HEK293 (cell line): ENCODE measurements at regions not wholly inside any gene's neighbourhood (a gene's known extent, or its start where the extent isn't known, plus 50 kb on each side); places are given as distances from the start of the nearest gene placed in this dataset.

Source experiments
- CTCF ChIA-PET: fragments of 350-600 bp; formaldehyde crosslinking; extraction: SDS; loops from one replicate; lab custom pipeline; 2021; ENCODE audit warnings: antibody characterized with exemption; lab: Yijun Ruan, JAX
- POLR2A ChIA-PET: fragments of 300-600 bp; formaldehyde crosslinking; extraction: SDS; loops from one replicate; lab custom pipeline; 2020; ENCODE audit warnings: antibody characterized with exemption, inconsistent platforms; lab: Yijun Ruan, JAX
- H3K27ac ChIP-seq: fragments of 200-500 bp; sonication (Bioruptor generic); 2 replicates; pipeline ENCODE4 v1.5.1; 2014; ENCODE audit warnings: low read depth, low read length, control low read depth, inconsistent platforms; ENCODE audit errors: extremely low read depth
- H3K36me3 ChIP-seq, 2 experiments: fragments of 200-500 bp in 1 of 2; sonication (Bioruptor generic) in 1 of 2; 1 replicate in 1 of 2; 2 replicates in 1 of 2; pipeline ENCODE4 v1.5.1; 2014 to 2017; ENCODE audit warnings: inconsistent platforms in 2 of 2, low read length in 2 of 2; ENCODE audit not compliant: control insufficient read depth in 2 of 2, insufficient read depth in 1 of 2
- H3K4me1 ChIP-seq: fragments of 200-500 bp; sonication (Bioruptor generic); 2 replicates; pipeline ENCODE4 v1.5.1; 2014; ENCODE audit warnings: mild to moderate bottlenecking, low read length, inconsistent platforms; ENCODE audit not compliant: control insufficient read depth, insufficient read depth
- H3K4me3 ChIP-seq: 2 replicates; pipeline ENCODE4 v1.5.1; 2011; ENCODE audit warnings: low read depth, mild to moderate bottlenecking, control low read depth, low read length, moderate library complexity
- H3K9me3 ChIP-seq: fragments of 200-500 bp; sonication (Bioruptor generic); 2 replicates; pipeline ENCODE4 v1.5.1; 2014; ENCODE audit warnings: low read depth, low read length, inconsistent platforms; ENCODE audit not compliant: control insufficient read depth, insufficient read depth
- GLI4 ChIP-seq: fragments of 450-650 bp; formaldehyde crosslinking; IDR thresholded peaks from 2 replicates; pipeline ENCODE4 v1.5.1; 2016; ENCODE audit warnings: missing biosample characterization, missing genetic modification characterization
- KLF1 ChIP-seq: fragments of 450-650 bp; formaldehyde crosslinking; IDR thresholded peaks from 2 replicates; pipeline ENCODE4 v1.5.1; 2016; ENCODE audit warnings: missing biosample characterization, missing genetic modification characterization
- KLF10 ChIP-seq: fragments of 450-650 bp; IDR thresholded peaks from 2 replicates; pipeline ENCODE4 v1.5.1; 2018; ENCODE audit warnings: missing biosample characterization, mild to moderate bottlenecking, missing genetic modification characterization
- YY2 ChIP-seq: fragments of 450-650 bp; formaldehyde crosslinking; IDR thresholded peaks from 2 replicates; pipeline ENCODE4 v1.5.1; 2016; ENCODE audit warnings: missing biosample characterization, missing genetic modification characterization
- ZBTB10 ChIP-seq: fragments of 450-650 bp; formaldehyde crosslinking; IDR thresholded peaks from 2 replicates; pipeline ENCODE4 v1.5.1; 2016; ENCODE audit warnings: missing biosample characterization, missing genetic modification characterization
- ZNF121 ChIP-seq: fragments of 450-650 bp; formaldehyde crosslinking; IDR thresholded peaks from 2 replicates; pipeline ENCODE4 v1.5.1; 2016; ENCODE audit warnings: missing biosample characterization, missing genetic modification characterization
- ZNF148 ChIP-seq: fragments of 450-650 bp; formaldehyde crosslinking; IDR thresholded peaks from 2 replicates; pipeline ENCODE4 v1.5.0; 2017; ENCODE audit warnings: missing biosample characterization, missing genetic modification characterization, borderline replicate concordance
- ZNF155 ChIP-seq: fragments of 450-650 bp; formaldehyde crosslinking; IDR thresholded peaks from 2 replicates; pipeline ENCODE4 v1.5.1; 2016; ENCODE audit warnings: missing biosample characterization, missing genetic modification characterization
- ZNF239 ChIP-seq: fragments of 450-650 bp; formaldehyde crosslinking; IDR thresholded peaks from 2 replicates; pipeline ENCODE4 v1.5.1; 2016; ENCODE audit warnings: missing biosample characterization, missing genetic modification characterization
- ZNF341 ChIP-seq: fragments of 450-650 bp; formaldehyde crosslinking; IDR thresholded peaks from 2 replicates; pipeline ENCODE4; 2016; ENCODE audit warnings: low read depth, missing biosample characterization, missing genetic modification characterization
- ZNF391 ChIP-seq: fragments of 450-650 bp; formaldehyde crosslinking; IDR thresholded peaks from 2 replicates; pipeline ENCODE4 v1.5.1; 2016; ENCODE audit warnings: low read depth, missing biosample characterization, missing genetic modification characterization, borderline replicate concordance
- ZNF510 ChIP-seq: fragments of 450-650 bp; formaldehyde crosslinking; IDR thresholded peaks from 2 replicates; pipeline ENCODE4 v1.5.1; 2018; ENCODE audit warnings: mild to moderate bottlenecking, missing genetic modification characterization, missing biosample characterization; ENCODE audit not compliant: insufficient replicate concordance
- ZNF549 ChIP-seq: fragments of 450-650 bp; IDR thresholded peaks from 2 replicates; pipeline ENCODE4 v1.5.1; 2018; ENCODE audit warnings: missing biosample characterization, missing genetic modification characterization, mild to moderate bottlenecking, inconsistent platforms, moderate library complexity
- ZNF747 ChIP-seq: fragments of 450-650 bp; formaldehyde crosslinking; IDR thresholded peaks from 2 replicates; pipeline ENCODE4 v1.5.1; 2016; ENCODE audit warnings: missing biosample characterization, missing genetic modification characterization
- ZSCAN16 ChIP-seq: fragments of 450-650 bp; formaldehyde crosslinking; IDR thresholded peaks from 2 replicates; pipeline ENCODE4 v1.5.1; 2016; ENCODE audit warnings: missing biosample characterization, missing genetic modification characterization

GRCh38 chr17:72176951-72177660 is 56.3 kb downstream of the SOX9 start:
- Histone ChIP-seq H3K4me3 (no peak overlapping the region), H3K27ac (no peak overlapping the region), H3K4me1 (no peaks in the 10 kb centered on the region; the same call in 1 of the 2 replicates), H3K9me3 (no peaks in the 10 kb centered on the region), H3K36me3 (no peaks in the 10 kb centered on the region)
- ChIA-PET POLR2A (no interaction called here), CTCF (interaction anchor here (0.6 kb wide), 1 partner anchor 14 kb away, joined by 3 read pairs; no protein-coding TSS in a partner anchor)
- no peak for TF ChIP-seq ZBTB10 (tag by site-specific recombination)
- no peak for TF ChIP-seq ZNF549 (tag by site-specific recombination)
- TF ChIP-seq GLI4, result no peak
- no peak for TF ChIP-seq ZNF148
- no peak for TF ChIP-seq ZNF239 (tag by site-specific recombination)
- TF ChIP-seq ZNF510 (tag by site-specific recombination), result no peak
- TF ChIP-seq ZNF391, result no peak
- TF ChIP-seq ZNF121 (tag by site-specific recombination), result no peak
- no peak for TF ChIP-seq ZNF155 (tag by site-specific recombination)

- H3K36me3 ChIP-seq, result no peaks in the 10 kb centered on the region
- TF ChIP-seq KLF10 (tag by site-specific recombination) (no peak), YY2 (tag by site-specific recombination) (no peak), ZNF121 (tag by site-specific recombination) (no peak), ZNF747 (tag by site-specific recombination) (no peak), ZNF239 (tag by site-specific recombination) (no peak)
- H3K9me3 ChIP-seq, result no peaks in the 10 kb centered on the region
- peaks cover under 1% of the 10 kb centered on the region for H3K4me1 ChIP-seq
- no peak overlapping the region for H3K4me3 ChIP-seq
- H3K27ac ChIP-seq, result no peak overlapping the region
- ChIA-PET POLR2A (no interaction called here), CTCF (no interaction called here)
Observed at GRCh38 chr17:72177738-72178137, 56.9 kb downstream of the SOX9 start.

- Histone ChIP-seq H3K4me1 (peaks cover 4% of the 10 kb centered on the region; the same call in 1 of the 2 replicates), H3K4me3 (no peak overlapping the region), H3K36me3 (no peaks in the 10 kb centered on the region), H3K27ac (no peak overlapping the region)
- POLR2A ChIA-PET, result interaction anchor here (1.3 kb wide), 1 partner anchor 62 kb away, joined by 4 read pairs; the partner anchor contains the start of gene SOX9
- TF ChIP-seq KLF1 (tag by site-specific recombination) (peak; percentile 49), ZSCAN16 (tag by site-specific recombination) (no peak), ZNF341 (tag by site-specific recombination) (peak; percentile 36; the same call in 1 of the 2 replicates)
- TF ChIP-seq, all 188 proteins: peak for 2
- CTCF ChIA-PET, result interaction anchor here (0.6 kb wide), 1 partner anchor 12 kb away, joined by 4 read pairs; no protein-coding TSS in a partner anchor
- no peaks in the 10 kb centered on the region for H3K9me3 ChIP-seq
Observed at GRCh38 chr17:72182371-72182873, 61.6 kb downstream of the SOX9 start.
